Progenitor cell of endocrine pancreas (in vitro differentiated cells): ENCODE measurements at regions not wholly inside any gene's neighbourhood (a gene's known extent, or its start where the extent isn't known, plus 50 kb on each side); places are given as distances from the start of the nearest gene placed in this dataset.
"Not testable (repeated sequence)": the region's sequence is repeated elsewhere in the genome, so short reads cannot be mapped to it uniquely, and the experiment has no call there.

Experiments used
- DNase-seq: peaks from one replicate; pipeline ENCODE4 v3.0.0; 2021; ENCODE audit warnings: low spot score; ENCODE audit not compliant: unreplicated experiment
- H3K27ac Mint-ChIP-seq: 2 replicates; pipeline ENCODE4 v1.8.0; 2021; ENCODE audit warnings: mild to moderate bottlenecking, moderate library complexity, mixed read lengths
- H3K27me3 Mint-ChIP-seq: 2 replicates; pipeline ENCODE4 v1.8.0; 2021; ENCODE audit warnings: mixed read lengths
- H3K36me3 Mint-ChIP-seq: 2 replicates; pipeline ENCODE4 v1.8.0; 2022; ENCODE audit warnings: mixed read lengths; ENCODE audit not compliant: insufficient read depth
- H3K4me1 Mint-ChIP-seq: 2 replicates; pipeline ENCODE4 v1.8.0; 2021; ENCODE audit warnings: low read depth, mixed read lengths
- H3K4me3 Mint-ChIP-seq: 2 replicates; pipeline ENCODE4 v1.8.0; 2021; ENCODE audit warnings: low read depth, mild to moderate bottlenecking, moderate library complexity, mixed read lengths
- H3K9me3 Mint-ChIP-seq: 2 replicates; pipeline ENCODE4 v1.8.0; 2021; ENCODE audit warnings: low read depth, mixed read lengths
- CTCF ChIP-seq: fragments of 200-600 bp; sonication (generic); IDR thresholded peaks from one replicate; pipeline ENCODE4 v1.5.0; 2021; ENCODE audit warnings: antibody characterized with exemption, mild to moderate bottlenecking; ENCODE audit not compliant: unreplicated experiment

- no peak overlapping the region for H3K4me3 Mint-ChIP-seq
- no peaks in the 10 kb centered on the region for H3K27me3 Mint-ChIP-seq
- H3K27ac Mint-ChIP-seq = no peak overlapping the region
- peaks cover 23% of the 10 kb centered on the region for H3K9me3 Mint-ChIP-seq
- no peak for DNase-seq
- peaks cover 6% of the 10 kb centered on the region for H3K4me1 Mint-ChIP-seq
- TF ChIP-seq CTCF = no peak
- peaks cover 4% of the 10 kb centered on the region for H3K36me3 Mint-ChIP-seq
These were observed 678.0 kb upstream of the SPRY2 start for GRCh38 chr13:81018936-81019335.

- no peak for DNase-seq
- peak; percentile 78 for TF ChIP-seq CTCF
- Mint-ChIP-seq H3K4me3 (no peak overlapping the region), H3K36me3 (peaks cover 5% of the 10 kb centered on the region), H3K4me1 (peaks cover 6% of the 10 kb centered on the region), H3K9me3 (peaks cover 20% of the 10 kb centered on the region), H3K27me3 (no peaks in the 10 kb centered on the region), H3K27ac (no peak overlapping the region)
These were observed 676.7 kb upstream of the SPRY2 start for GRCh38 chr13:81017513-81018152.

DNA sequence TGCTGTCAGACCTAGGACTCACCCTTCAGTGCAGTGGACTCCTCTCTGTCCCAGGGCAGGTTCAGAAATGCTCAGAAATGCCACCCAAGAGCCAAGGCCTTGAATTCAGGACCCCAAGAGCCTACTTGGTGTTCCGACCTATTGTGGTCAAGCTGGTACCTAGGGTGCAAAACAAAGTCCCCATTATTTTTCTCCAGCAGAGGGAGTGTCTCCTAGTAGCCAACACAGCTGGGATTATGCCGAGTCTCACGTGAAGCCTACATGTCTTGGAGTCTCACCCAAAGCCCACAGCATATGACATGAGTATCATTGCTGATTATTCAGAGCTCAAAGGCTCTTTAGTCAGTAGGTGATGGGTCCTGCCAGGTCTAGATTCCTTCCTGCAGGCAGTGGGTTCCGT lies 671.1 kb upstream of the SPRY2 start:
- Mint-ChIP-seq H3K27ac (no peak overlapping the region), H3K36me3 (peaks cover 7% of the 10 kb centered on the region), H3K9me3 (peaks cover 33% of the 10 kb centered on the region), H3K4me3 (no peak overlapping the region), H3K4me1 (peaks cover 2% of the 10 kb centered on the region), H3K27me3 (no peaks in the 10 kb centered on the region)
- DNase-seq = no peak
- TF ChIP-seq CTCF = no peak

DNA sequence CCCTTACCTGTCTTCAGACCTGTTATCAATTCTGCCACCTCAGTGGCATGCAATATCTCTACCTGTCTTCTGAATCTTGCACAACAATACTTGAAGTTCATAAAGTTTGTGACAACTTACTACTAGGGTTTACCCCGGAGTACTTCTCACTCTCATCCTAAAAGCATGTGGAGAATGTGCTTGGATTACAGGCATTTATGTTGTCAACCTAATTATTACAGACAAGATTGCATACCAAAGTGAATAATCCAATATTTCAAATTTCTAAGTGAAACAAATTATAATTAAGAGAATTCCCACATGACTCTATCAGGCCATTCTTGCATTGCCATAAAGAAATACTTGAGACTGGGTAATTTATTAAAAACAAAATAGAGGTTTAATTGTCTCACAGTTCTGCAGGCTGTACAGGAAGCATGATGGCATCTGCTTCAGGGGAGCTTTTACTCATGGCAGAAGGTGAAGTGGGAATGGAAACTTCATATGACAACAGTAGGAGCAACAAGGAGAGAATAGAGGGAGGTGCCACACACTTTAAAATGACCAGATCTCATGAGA lies 661.0 kb upstream of the SPRY2 start:
- H3K4me3 Mint-ChIP-seq = no peak overlapping the region
- H3K27ac Mint-ChIP-seq = no peak overlapping the region
- DNase-seq = no peak
- peaks cover 38% of the 10 kb centered on the region for H3K9me3 Mint-ChIP-seq
- H3K36me3 Mint-ChIP-seq = peaks cover 5% of the 10 kb centered on the region
- H3K4me1 Mint-ChIP-seq = no peaks in the 10 kb centered on the region
- H3K27me3 Mint-ChIP-seq = no peaks in the 10 kb centered on the region
- no peak for TF ChIP-seq CTCF

- not testable (repeated sequence) for H3K27ac Mint-ChIP-seq, H3K36me3 Mint-ChIP-seq, H3K4me3 Mint-ChIP-seq, DNase-seq, H3K27me3 Mint-ChIP-seq, H3K4me1 Mint-ChIP-seq
- peaks cover 20% of the 10 kb centered on the region for H3K9me3 Mint-ChIP-seq
These were observed 657.7 kb upstream of the SPRY2 start for GRCh38 chr13:80998603-80999002.

- Mint-ChIP-seq H3K4me1 (no peaks in the 10 kb centered on the region), H3K9me3 (peaks cover 47% of the 10 kb centered on the region), H3K27ac (no peak overlapping the region), H3K36me3 (peaks cover 13% of the 10 kb centered on the region), H3K27me3 (no peaks in the 10 kb centered on the region), H3K4me3 (no peak overlapping the region)
- DNase-seq = no peak
- no peak for TF ChIP-seq CTCF
These were observed 648.8 kb upstream of the SPRY2 start for GRCh38 chr13:80989747-80990146.
